ENCODE measurements at regions not wholly inside any gene's neighbourhood (a gene's known extent, or its start where the extent isn't known, plus 50 kb on each side); places are given as distances from the start of the nearest gene placed in this dataset.

- in situ Hi-C loops (cut with HindIII; ENCODE audit: low pct_ligation_motif_present, low pct_unique_long_range_greater_than_20kb, low sequenced_read_pairs), result no loop called here
- DNase-seq, result no peak
These were observed 159.2 kb downstream of the TNFSF13B start for GRCh38 chr13:108428691-108429090.

GRCh38 chr13:108433976-108434755 lies 164.6 kb downstream of the TNFSF13B start:
- in situ Hi-C loops (cut with HindIII; ENCODE audit: low pct_ligation_motif_present, low pct_unique_long_range_greater_than_20kb, low sequenced_read_pairs), result no loop called here
- no peak for DNase-seq

GRCh38 chr13:108435393-108436149 lies 166.1 kb downstream of the TNFSF13B start:
- in situ Hi-C loops (cut with HindIII; ENCODE audit: low pct_ligation_motif_present, low pct_unique_long_range_greater_than_20kb, low sequenced_read_pairs), result no loop called here
- DNase-seq, result no peak

- in situ Hi-C loops (cut with HindIII; ENCODE audit: low pct_ligation_motif_present, low pct_unique_long_range_greater_than_20kb, low sequenced_read_pairs), result no loop called here
- no peak for DNase-seq
These were observed 168.0 kb downstream of the TNFSF13B start for GRCh38 chr13:108437496-108437895.

GRCh38 chr13:108439556-108439955 lies 170.0 kb downstream of the TNFSF13B start:
- no peak for DNase-seq
- in situ Hi-C loops (cut with HindIII; ENCODE audit: low pct_ligation_motif_present, low pct_unique_long_range_greater_than_20kb, low sequenced_read_pairs), result no loop called here

- DNase-seq, result no peak
- in situ Hi-C loops (cut with HindIII; ENCODE audit: low pct_ligation_motif_present, low pct_unique_long_range_greater_than_20kb, low sequenced_read_pairs), result no loop called here
These were observed 174.9 kb downstream of the TNFSF13B start for GRCh38 chr13:108444448-108444847.

- no peak for DNase-seq
- in situ Hi-C loops (cut with HindIII; ENCODE audit: low pct_ligation_motif_present, low pct_unique_long_range_greater_than_20kb, low sequenced_read_pairs), result no loop called here
These were observed 179.4 kb downstream of the TNFSF13B start for GRCh38 chr13:108448891-108449290.

- in situ Hi-C loops (cut with HindIII; ENCODE audit: low pct_ligation_motif_present, low pct_unique_long_range_greater_than_20kb, low sequenced_read_pairs), result no loop called here
These were observed 178.3 kb upstream of the MYO16 start for GRCh38 chr13:108451121-108451520.

GRCh38 chr13:108455320-108455719 lies 174.1 kb upstream of the MYO16 start:
- in situ Hi-C loops (cut with HindIII; ENCODE audit: low pct_ligation_motif_present, low pct_unique_long_range_greater_than_20kb, low sequenced_read_pairs), result no loop called here
- no peak for DNase-seq

More at GRCh38 chr13:108451121-108451520, 178.3 kb upstream of the MYO16 start:
- no peak for DNase-seq

- DNase-seq, result no peak
- in situ Hi-C loops (cut with HindIII; ENCODE audit: low pct_ligation_motif_present, low pct_unique_long_range_greater_than_20kb, low sequenced_read_pairs), result no loop called here
These were observed 169.4 kb upstream of the MYO16 start for GRCh38 chr13:108460043-108460442.

- DNase-seq, result no peak
These were observed 168.7 kb upstream of the MYO16 start for GRCh38 chr13:108460746-108461145.

GRCh38 chr13:108463340-108463739 lies 166.1 kb upstream of the MYO16 start:
- in situ Hi-C loops (cut with HindIII; ENCODE audit: low pct_ligation_motif_present, low pct_unique_long_range_greater_than_20kb, low sequenced_read_pairs), result no loop called here
- peak; percentile 70 for DNase-seq

More at GRCh38 chr13:108460746-108461145, 168.7 kb upstream of the MYO16 start:
- in situ Hi-C loops (cut with HindIII; ENCODE audit: low pct_ligation_motif_present, low pct_unique_long_range_greater_than_20kb, low sequenced_read_pairs), result no loop called here

GRCh38 chr13:108470921-108471320 lies 158.5 kb upstream of the MYO16 start:
- DNase-seq, result no peak
- in situ Hi-C loops (cut with HindIII; ENCODE audit: low pct_ligation_motif_present, low pct_unique_long_range_greater_than_20kb, low sequenced_read_pairs), result no loop called here

GRCh38 chr13:108475181-108475580 lies 154.2 kb upstream of the MYO16 start:
- no peak for DNase-seq
- in situ Hi-C loops (cut with HindIII; ENCODE audit: low pct_ligation_motif_present, low pct_unique_long_range_greater_than_20kb, low sequenced_read_pairs), result no loop called here

GRCh38 chr13:108477376-108477775 lies 152.0 kb upstream of the MYO16 start:
- no peak for DNase-seq
- in situ Hi-C loops (cut with HindIII; ENCODE audit: low pct_ligation_motif_present, low pct_unique_long_range_greater_than_20kb, low sequenced_read_pairs), result no loop called here

GRCh38 chr13:108478179-108478578 lies 151.2 kb upstream of the MYO16 start:
- no peak for DNase-seq
- in situ Hi-C loops (cut with HindIII; ENCODE audit: low pct_ligation_motif_present, low pct_unique_long_range_greater_than_20kb, low sequenced_read_pairs), result no loop called here

GRCh38 chr13:108483981-108484380 lies 145.4 kb upstream of the MYO16 start:
- no peak for DNase-seq
- in situ Hi-C loops (cut with HindIII; ENCODE audit: low pct_ligation_motif_present, low pct_unique_long_range_greater_than_20kb, low sequenced_read_pairs), result no loop called here

GRCh38 chr13:108486096-108486495 lies 143.3 kb upstream of the MYO16 start:
- in situ Hi-C loops (cut with HindIII; ENCODE audit: low pct_ligation_motif_present, low pct_unique_long_range_greater_than_20kb, low sequenced_read_pairs), result no loop called here
- DNase-seq, result no peak

- DNase-seq, result no peak
These were observed 134.3 kb upstream of the MYO16 start for GRCh38 chr13:108494991-108495645.

More at GRCh38 chr13:108494991-108495645, 134.3 kb upstream of the MYO16 start:
- in situ Hi-C loops (cut with HindIII; ENCODE audit: low pct_ligation_motif_present, low pct_unique_long_range_greater_than_20kb, low sequenced_read_pairs), result no loop called here

All from ACHN (cell line).